Esophagus squamous epithelium (tissue), 5 donors: ENCODE measurements at regions not wholly inside any gene's neighbourhood (a gene's known extent, or its start where the extent isn't known, plus 50 kb on each side); places are given as distances from the start of the nearest gene placed in this dataset.

Experiments
- DNase-seq: peaks from one replicate; lab custom pipeline; 2025; lab: John Stamatoyannopoulos, UW
- H3K27ac ChIP-seq, 4 donors: fragments of 200-600 bp; sonication (generic); one replicate each; pipeline ENCODE4 v1.5.1; 2016 to 2019; ENCODE audit warnings: mild to moderate bottlenecking in 1 of 4
- H3K27me3 ChIP-seq, 4 donors: fragments of 200-600 bp; sonication (generic); 1 replicate in 3 of 4; 2 replicates in 1 of 4; pipeline versions ENCODE4 v1.5.1 to v1.6.0; 2017 to 2021; ENCODE audit warnings: antibody characterized with exemption in 1 of 4
- H3K36me3 ChIP-seq, 3 donors: fragments of 200-600 bp; sonication (generic); one replicate each; pipeline ENCODE4 v1.5.1; 2016 to 2019
- H3K4me1 ChIP-seq, 3 donors: fragments of 200-600 bp; sonication (generic); one replicate each; pipeline ENCODE4 v1.5.1; 2017 to 2019
- H3K4me3 ChIP-seq, 4 donors: fragments of 200-600 bp; sonication (generic); 1 replicate in 3 of 4; 2 replicates in 1 of 4; pipeline ENCODE4 v1.5.1; 2016 to 2019; ENCODE audit warnings: mild to moderate bottlenecking in 2 of 4, moderate library complexity in 1 of 4
- H3K9me3 ChIP-seq, 3 donors: fragments of 200-600 bp; sonication (generic); one replicate each; pipeline ENCODE4 v1.5.1; 2016 to 2019
- CTCF ChIP-seq, 6 experiments: fragments of 450-650 bp in 4 of 6; fragments of 200-600 bp in 2 of 6; sonication (generic) in 2 of 6; IDR thresholded peaks; one replicate each; pipeline ENCODE4 v1.5.1; 2016 to 2019; ENCODE audit warnings: antibody characterized with exemption in 6 of 6, mild to moderate bottlenecking in 4 of 6, moderate library complexity in 4 of 6
- POLR2A ChIP-seq, 4 donors: fragments of 450-650 bp; IDR thresholded peaks; one replicate each; pipeline ENCODE4 v1.6.1; 2017; ENCODE audit warnings: antibody characterized with exemption in 4 of 4, mild to moderate bottlenecking in 4 of 4, moderate library complexity in 3 of 4
- WGBS, 2 donors: methylation state at CpG; one replicate each; pipeline ENCODE4 v1.1.5; 2018; 5-methylcytosine and 5-hydroxymethylcytosine counted together
- intact Hi-C: fragments of 100-400 bp; cut with DNase I; formaldehyde crosslinking; loops from one replicate; pipeline ENCODE4 v1.15.0; 2022
- donor health status: DM: yes; HTN: yes; CAD: no.

GRCh38 chr12:92389466-92389865 lies 243.8 kb upstream of the BTG1 start:
- Histone ChIP-seq H3K9me3 (peaks cover 0 to 15% (median 4%) of the 10 kb centered on the region in 3 donors), H3K4me3 (no peak overlapping the region), H3K36me3 (no peaks in the 10 kb centered on the region), H3K4me1 (peaks cover 0 to 18% (median 0%) of the 10 kb centered on the region in 3 donors), H3K27ac (no peak overlapping the region), H3K27me3 (no peaks in the 10 kb centered on the region)
- WGBS, 2 donors: 77 to 80% methylated on average over 3 of the region's 3 CpGs
- no peak for DNase-seq
- TF ChIP-seq CTCF (IDR thresholded peaks at IDR 0.05) (no peak), POLR2A (IDR thresholded peaks at IDR 0.05) (no peak)
- intact Hi-C loops: no loop called here

- H3K9me3 ChIP-seq: no peaks in the 10 kb centered on the region
- no peaks in the 10 kb centered on the region for H3K36me3 ChIP-seq
- 97 to 100% methylated on average over 2 of the region's 2 CpGs for WGBS, 2 donors
- H3K27me3 ChIP-seq: no peaks in the 10 kb centered on the region
- no peaks in the 10 kb centered on the region for H3K4me1 ChIP-seq
- TF ChIP-seq POLR2A (IDR thresholded peaks at IDR 0.05) (no peak), CTCF (IDR thresholded peaks at IDR 0.05) (no peak)
- no peak overlapping the region for H3K27ac ChIP-seq
- no peak for DNase-seq
- intact Hi-C loops: no loop called here
- no peak overlapping the region for H3K4me3 ChIP-seq
These were observed 239.7 kb upstream of the BTG1 start for GRCh38 chr12:92385296-92385695.

- Histone ChIP-seq H3K36me3 (no peaks in the 10 kb centered on the region), H3K4me3 (no peak overlapping the region), H3K4me1 (no peaks in the 10 kb centered on the region), H3K9me3 (no peaks in the 10 kb centered on the region), H3K27me3 (no peaks in the 10 kb centered on the region), H3K27ac (no peak overlapping the region)
- TF ChIP-seq POLR2A (IDR thresholded peaks at IDR 0.05): no peak
- TF ChIP-seq CTCF (IDR thresholded peaks at IDR 0.05): no peak
- 74 to 83% methylated on average over 3 of the region's 3 CpGs for WGBS, 2 donors
- intact Hi-C loops: no loop called here
- DNase-seq: no peak
These were observed 238.9 kb upstream of the BTG1 start for GRCh38 chr12:92384571-92384970.

GRCh38 chr12:92382383-92382878 lies 236.8 kb upstream of the BTG1 start:
- H3K27ac ChIP-seq: no peak overlapping the region
- WGBS, 2 donors: 95 to 97% methylated on average over 3 of the region's 3 CpGs
- H3K27me3 ChIP-seq: no peaks in the 10 kb centered on the region
- no peaks in the 10 kb centered on the region for H3K4me1 ChIP-seq
- no peaks in the 10 kb centered on the region for H3K36me3 ChIP-seq
- H3K9me3 ChIP-seq: no peaks in the 10 kb centered on the region
- intact Hi-C loops: no loop called here
- DNase-seq: no peak
- TF ChIP-seq CTCF (IDR thresholded peaks at IDR 0.05): no peak
- no peak for TF ChIP-seq POLR2A (IDR thresholded peaks at IDR 0.05)
- no peak overlapping the region for H3K4me3 ChIP-seq

- Histone ChIP-seq H3K4me1 (no peaks in the 10 kb centered on the region), H3K27me3 (no peaks in the 10 kb centered on the region), H3K36me3 (no peaks in the 10 kb centered on the region), H3K4me3 (no peak overlapping the region), H3K9me3 (no peaks in the 10 kb centered on the region), H3K27ac (no peak overlapping the region)
- TF ChIP-seq POLR2A (IDR thresholded peaks at IDR 0.05): no peak
- no peak for TF ChIP-seq CTCF (IDR thresholded peaks at IDR 0.05)
- no peak for DNase-seq
- intact Hi-C loops: no loop called here
These were observed 236.2 kb upstream of the BTG1 start for GRCh38 chr12:92381856-92382255.
